ENCODE measurements at regions not wholly inside any gene's neighbourhood (a gene's known extent, or its start where the extent isn't known, plus 50 kb on each side); places are given as distances from the start of the nearest gene placed in this dataset.

DNA sequence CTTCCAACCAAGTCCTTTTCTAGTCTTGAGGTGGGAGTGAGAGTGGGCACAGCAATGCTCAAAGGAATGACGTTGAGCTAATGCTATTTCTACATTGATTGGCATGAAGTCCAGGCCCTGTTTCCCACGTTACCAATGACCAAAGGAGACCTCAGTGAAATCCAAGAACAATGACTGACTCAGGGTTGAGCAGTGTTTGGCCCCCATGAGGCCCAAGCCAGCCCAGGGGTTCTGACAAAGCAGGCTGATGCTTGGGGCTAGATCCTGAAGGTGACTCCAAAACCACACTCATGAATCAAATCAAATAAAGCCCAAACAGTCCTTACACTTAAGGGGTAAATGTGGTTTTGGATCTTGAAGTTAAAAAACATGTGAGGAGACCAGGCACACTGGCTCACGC, 278.5 kb upstream of the GJB5 start:
- intact Hi-C loops (cut with micrococcal nuclease; ENCODE audit: unreplicated experiment), result no loop called here
- no peak for TF ChIP-seq EZH2 (IDR thresholded peaks at IDR 0.05; ENCODE audit: low read depth)
- TF ChIP-seq, protein P1, sequence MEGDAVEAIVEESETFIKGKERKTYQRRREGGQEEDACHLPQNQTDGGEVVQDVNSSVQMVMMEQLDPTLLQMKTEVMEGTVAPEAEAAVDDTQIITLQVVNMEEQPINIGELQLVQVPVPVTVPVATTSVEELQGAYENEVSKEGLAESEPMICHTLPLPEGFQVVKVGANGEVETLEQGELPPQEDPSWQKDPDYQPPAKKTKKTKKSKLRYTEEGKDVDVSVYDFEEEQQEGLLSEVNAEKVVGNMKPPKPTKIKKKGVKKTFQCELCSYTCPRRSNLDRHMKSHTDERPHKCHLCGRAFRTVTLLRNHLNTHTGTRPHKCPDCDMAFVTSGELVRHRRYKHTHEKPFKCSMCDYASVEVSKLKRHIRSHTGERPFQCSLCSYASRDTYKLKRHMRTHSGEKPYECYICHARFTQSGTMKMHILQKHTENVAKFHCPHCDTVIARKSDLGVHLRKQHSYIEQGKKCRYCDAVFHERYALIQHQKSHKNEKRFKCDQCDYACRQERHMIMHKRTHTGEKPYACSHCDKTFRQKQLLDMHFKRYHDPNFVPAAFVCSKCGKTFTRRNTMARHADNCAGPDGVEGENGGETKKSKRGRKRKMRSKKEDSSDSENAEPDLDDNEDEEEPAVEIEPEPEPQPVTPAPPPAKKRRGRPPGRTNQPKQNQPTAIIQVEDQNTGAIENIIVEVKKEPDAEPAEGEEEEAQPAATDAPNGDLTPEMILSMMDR (conservative IDR thresholded peaks at IDR 0.05), result no peak
- Histone ChIP-seq H4K20me1 (ENCODE audit: insufficient read depth) (no peaks in the 10 kb centered on the region), H3F3A (ENCODE audit: insufficient read depth, low read depth) (no peaks in the 10 kb centered on the region), H2AFZ (no peak overlapping the region), H3K27me3 (ENCODE audit: insufficient read depth, low read depth) (peaks cover 6% of the 10 kb centered on the region; the same call in 1 of the 2 replicates), H3K9me3 (ENCODE audit: insufficient read depth, low read depth) (no peaks in the 10 kb centered on the region), H3K36me3 (ENCODE audit: low read depth) (no peaks in the 10 kb centered on the region), H3K79me2 (ENCODE audit: low read depth) (no peaks in the 10 kb centered on the region), H3K27ac (no peak overlapping the region), H3K9me2 (ENCODE audit: insufficient read depth) (no peaks in the 10 kb centered on the region), H3K4me1 (replicated peaks; ENCODE audit: insufficient read depth) (no peaks in the 10 kb centered on the region), H3K4me2 (no peak overlapping the region), H3K4me3 (no peak overlapping the region)
- ChIA-PET CTCF (no interaction called here), POLR2A (ENCODE audit: unreplicated experiment) (no interaction called here)
- BruUV-seq (replicated peaks), result no TSS peak
- DNase-seq, result no peak

DNA sequence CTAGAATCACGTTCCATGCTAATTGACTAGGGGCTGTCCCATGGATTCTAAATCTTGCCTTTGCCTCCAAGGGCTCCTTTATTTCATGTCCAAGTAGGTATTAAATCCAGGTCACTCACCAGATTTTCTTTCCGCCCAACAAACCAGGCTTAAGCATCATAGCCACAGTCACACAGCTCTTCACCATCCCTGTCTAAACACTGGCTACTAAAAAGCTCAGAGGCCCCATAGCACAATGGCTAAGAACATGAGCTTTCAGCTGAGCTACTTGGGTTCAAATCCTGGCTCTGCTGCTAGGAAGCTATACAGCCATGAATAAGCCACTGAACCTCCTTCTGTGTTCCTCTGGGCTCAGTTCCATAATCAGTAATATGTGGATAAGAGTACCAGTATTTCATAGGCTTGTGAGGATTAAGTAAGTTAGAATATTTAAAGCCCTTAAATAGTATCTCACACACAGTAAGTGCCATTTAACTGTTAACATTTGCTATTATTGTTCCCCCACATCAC, 277.2 kb upstream of the GJB5 start:
- Histone ChIP-seq H3K79me2 (ENCODE audit: low read depth) (no peaks in the 10 kb centered on the region), H4K20me1 (ENCODE audit: insufficient read depth) (no peaks in the 10 kb centered on the region), H2AFZ (no peak overlapping the region), H3K27ac (no peak overlapping the region), H3K27me3 (ENCODE audit: insufficient read depth, low read depth) (peaks cover 6% of the 10 kb centered on the region; the same call in 1 of the 2 replicates), H3K4me1 (replicated peaks; ENCODE audit: insufficient read depth) (no peaks in the 10 kb centered on the region), H3K9me3 (ENCODE audit: insufficient read depth, low read depth) (no peaks in the 10 kb centered on the region), H3F3A (ENCODE audit: insufficient read depth, low read depth) (no peaks in the 10 kb centered on the region), H3K36me3 (ENCODE audit: low read depth) (no peaks in the 10 kb centered on the region), H3K4me3 (no peak overlapping the region), H3K4me2 (no peak overlapping the region), H3K9me2 (ENCODE audit: insufficient read depth) (no peaks in the 10 kb centered on the region)
- TF ChIP-seq, protein P1 (conservative IDR thresholded peaks at IDR 0.05), result no peak
- TF ChIP-seq EZH2 (IDR thresholded peaks at IDR 0.05; ENCODE audit: low read depth), result no peak
- no peak for DNase-seq
- POLR2A ChIA-PET (ENCODE audit: unreplicated experiment), result no interaction called here
- intact Hi-C loops (cut with micrococcal nuclease; ENCODE audit: unreplicated experiment), result no loop called here
- CTCF ChIA-PET, result interaction anchor here (0.7 kb wide), 1 partner anchor 56 kb away, joined by 3 read pairs; no protein-coding TSS in a partner anchor
- no TSS peak for BruUV-seq (replicated peaks)

DNA sequence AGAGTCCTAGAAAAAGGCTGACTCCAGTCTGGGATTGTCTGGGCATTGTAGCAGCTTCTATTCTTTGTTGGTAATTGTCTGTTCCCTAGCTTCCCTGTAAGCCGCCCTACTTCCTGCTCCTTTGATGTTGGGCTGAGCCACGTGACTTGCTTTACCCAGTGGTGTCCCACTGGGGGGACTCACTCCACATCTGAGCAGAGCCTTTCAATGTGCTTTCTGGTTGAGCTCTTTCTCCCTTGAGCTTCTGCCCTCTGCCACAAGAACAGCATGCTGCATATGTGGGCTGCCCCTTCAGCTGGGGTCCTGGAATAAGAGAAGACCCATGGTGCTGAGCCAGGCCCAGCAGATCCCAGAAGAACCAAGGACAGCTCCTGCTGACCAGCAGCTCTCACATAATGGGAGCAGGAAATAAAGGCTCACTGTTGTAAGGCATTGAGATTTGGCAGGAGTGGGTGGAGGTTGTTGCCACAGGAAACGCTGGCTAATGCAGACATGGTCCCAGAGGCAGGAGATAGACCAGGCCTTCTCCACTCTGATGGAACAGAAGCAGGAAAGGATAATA, 276.3 kb upstream of the GJB5 start:
- H2AFZ ChIP-seq, result no peak overlapping the region

More for the DNA sequence above, 276.3 kb upstream of the GJB5 start:
- H3K36me3 ChIP-seq (ENCODE audit: low read depth), result no peaks in the 10 kb centered on the region
- no peaks in the 10 kb centered on the region for H3F3A ChIP-seq (ENCODE audit: insufficient read depth, low read depth)
- no peak overlapping the region for H3K27ac ChIP-seq
- POLR2A ChIA-PET (ENCODE audit: unreplicated experiment), result no interaction called here
- BruUV-seq (replicated peaks), result no TSS peak
- CTCF ChIA-PET, result no interaction called here
- H3K27me3 ChIP-seq (ENCODE audit: insufficient read depth, low read depth), result peaks cover 6% of the 10 kb centered on the region; the same call in 1 of the 2 replicates
- H3K79me2 ChIP-seq (ENCODE audit: low read depth), result no peaks in the 10 kb centered on the region
- no peaks in the 10 kb centered on the region for H3K4me1 ChIP-seq (replicated peaks; ENCODE audit: insufficient read depth)
- intact Hi-C loops (cut with micrococcal nuclease; ENCODE audit: unreplicated experiment), result no loop called here
- no peaks in the 10 kb centered on the region for H3K9me2 ChIP-seq (ENCODE audit: insufficient read depth)
- no peak overlapping the region for H3K4me3 ChIP-seq
- no peaks in the 10 kb centered on the region for H3K9me3 ChIP-seq (ENCODE audit: insufficient read depth, low read depth)
- no peak overlapping the region for H3K4me2 ChIP-seq
- DNase-seq, result no peak
- TF ChIP-seq, protein P1 (conservative IDR thresholded peaks at IDR 0.05), result no peak
- TF ChIP-seq EZH2 (IDR thresholded peaks at IDR 0.05; ENCODE audit: low read depth), result no peak
- no peaks in the 10 kb centered on the region for H4K20me1 ChIP-seq (ENCODE audit: insufficient read depth)

Measured in PC-9 (cell line).